ENCODE measurements at regions not wholly inside any gene's neighbourhood (a gene's known extent, or its start where the extent isn't known, plus 50 kb on each side); places are given as distances from the start of the nearest gene placed in this dataset.

DNA sequence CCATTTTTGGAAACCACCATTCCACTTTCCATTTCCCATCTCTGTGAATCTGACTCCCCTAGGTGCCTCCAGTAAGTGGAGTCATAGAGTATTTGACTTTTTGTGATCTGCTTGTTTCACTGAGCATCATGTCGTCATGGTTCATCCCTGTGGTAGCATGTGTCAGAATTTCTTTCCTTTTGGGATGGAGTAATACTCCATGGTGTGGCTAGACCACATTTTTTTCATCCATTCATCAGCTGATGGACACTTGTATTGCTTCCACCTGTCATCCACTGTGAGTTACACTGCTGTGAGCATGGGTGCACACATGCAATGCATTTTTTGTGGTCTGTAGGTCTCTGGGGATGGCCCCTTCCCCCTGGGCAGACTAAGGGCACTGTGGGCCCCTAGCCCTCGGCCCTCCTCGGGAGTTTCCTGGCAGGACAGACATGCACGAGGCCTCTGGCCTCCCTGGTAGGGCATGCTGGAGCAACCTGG lies 115.9 kb downstream of the GADD45G start (continued):
- TF ChIP-seq, protein P1, sequence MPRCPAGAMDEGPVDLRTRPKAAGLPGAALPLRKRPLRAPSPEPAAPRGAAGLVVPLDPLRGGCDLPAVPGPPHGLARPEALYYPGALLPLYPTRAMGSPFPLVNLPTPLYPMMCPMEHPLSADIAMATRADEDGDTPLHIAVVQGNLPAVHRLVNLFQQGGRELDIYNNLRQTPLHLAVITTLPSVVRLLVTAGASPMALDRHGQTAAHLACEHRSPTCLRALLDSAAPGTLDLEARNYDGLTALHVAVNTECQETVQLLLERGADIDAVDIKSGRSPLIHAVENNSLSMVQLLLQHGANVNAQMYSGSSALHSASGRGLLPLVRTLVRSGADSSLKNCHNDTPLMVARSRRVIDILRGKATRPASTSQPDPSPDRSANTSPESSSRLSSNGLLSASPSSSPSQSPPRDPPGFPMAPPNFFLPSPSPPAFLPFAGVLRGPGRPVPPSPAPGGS (IDR thresholded peaks at IDR 0.05; ENCODE audit: borderline replicate concordance, insufficient read depth, low read depth, low read length, poor library complexity, severe bottlenecking): no peak
- TF ChIP-seq, protein P2, sequence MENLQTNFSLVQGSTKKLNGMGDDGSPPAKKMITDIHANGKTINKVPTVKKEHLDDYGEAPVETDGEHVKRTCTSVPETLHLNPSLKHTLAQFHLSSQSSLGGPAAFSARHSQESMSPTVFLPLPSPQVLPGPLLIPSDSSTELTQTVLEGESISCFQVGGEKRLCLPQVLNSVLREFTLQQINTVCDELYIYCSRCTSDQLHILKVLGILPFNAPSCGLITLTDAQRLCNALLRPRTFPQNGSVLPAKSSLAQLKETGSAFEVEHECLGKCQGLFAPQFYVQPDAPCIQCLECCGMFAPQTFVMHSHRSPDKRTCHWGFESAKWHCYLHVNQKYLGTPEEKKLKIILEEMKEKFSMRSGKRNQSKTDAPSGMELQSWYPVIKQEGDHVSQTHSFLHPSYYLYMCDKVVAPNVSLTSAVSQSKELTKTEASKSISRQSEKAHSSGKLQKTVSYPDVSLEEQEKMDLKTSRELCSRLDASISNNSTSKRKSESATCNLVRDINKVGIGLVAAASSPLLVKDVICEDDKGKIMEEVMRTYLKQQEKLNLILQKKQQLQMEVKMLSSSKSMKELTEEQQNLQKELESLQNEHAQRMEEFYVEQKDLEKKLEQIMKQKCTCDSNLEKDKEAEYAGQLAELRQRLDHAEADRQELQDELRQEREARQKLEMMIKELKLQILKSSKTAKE (IDR thresholded peaks at IDR 0.05; ENCODE audit: low read depth, poor library complexity, severe bottlenecking): no peak
- no peak for TF ChIP-seq CHD1 (IDR thresholded peaks at IDR 0.05; ENCODE audit: low read depth, low read length)

DNA sequence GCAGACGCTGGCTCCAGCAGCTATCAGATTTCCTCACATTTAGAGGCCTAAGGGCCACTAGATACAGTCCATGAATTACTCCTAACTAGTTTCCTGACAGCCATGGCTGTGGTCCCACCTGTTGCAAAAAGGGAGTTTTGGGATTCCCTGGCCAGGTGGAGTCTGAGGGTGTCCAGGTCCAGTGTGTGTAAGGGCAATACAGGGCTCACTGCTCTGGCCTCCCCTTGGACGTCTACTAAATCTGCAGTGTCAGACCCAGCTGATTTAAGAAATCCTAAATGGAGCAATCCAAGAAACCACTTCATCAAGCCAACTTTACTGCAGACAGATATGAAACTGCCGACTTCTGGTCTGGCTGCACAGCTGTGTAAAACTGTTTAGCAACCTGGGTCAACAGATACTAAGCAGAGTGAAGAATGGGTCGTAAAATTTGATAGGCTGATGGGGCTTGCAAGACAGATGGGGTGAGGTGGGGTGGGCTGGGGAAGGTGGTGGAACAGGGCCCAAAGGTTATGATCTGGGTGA lies 116.4 kb downstream of the GADD45G start:
- ChIA-PET CTCF (interaction anchor here (1.6 kb wide), 1 partner anchor 10 kb away, joined by 4 read pairs; no protein-coding TSS in a partner anchor), POLR2A (no interaction called here), SMC1A (ENCODE audit: uncharacterized antibody, unreplicated experiment) (no interaction called here), RAD21 (ENCODE audit: unreplicated experiment) (interaction anchor here (1.0 kb wide), 1 partner anchor 14 kb away, joined by 3 read pairs; no protein-coding TSS in a partner anchor)
- Histone ChIP-seq H4K20me1 (ENCODE audit: control insufficient read depth, insufficient read depth) (no peaks in the 10 kb centered on the region), H3K9me3 (replicated peaks; ENCODE audit: control insufficient read depth, insufficient read depth, low read length) (peaks cover 2% of the 10 kb centered on the region; the same call in 1 of the 3 replicates), H3K36me3 (ENCODE audit: control insufficient read depth in 2 of 2, insufficient read depth in 2 of 2, low read length in 1 of 2) (no peaks in the 10 kb centered on the region), H3K27me3 (replicated peaks in 1 of 2; ENCODE audit: control insufficient read depth in 2 of 2, insufficient read depth in 2 of 2, low read length in 1 of 2) (no peaks in the 10 kb centered on the region), H3K27ac (ENCODE audit: control insufficient read depth, insufficient read depth) (no peak overlapping the region), H3K4me1 (ENCODE audit: control insufficient read depth, insufficient read depth, low read length) (no peaks in the 10 kb centered on the region), H3K4me3 (no peak overlapping the region), H3K79me2 (ENCODE audit: control insufficient read depth, insufficient read depth, low read length) (no peaks in the 10 kb centered on the region), H3K4me2 (ENCODE audit: control insufficient read depth, insufficient read depth) (no peak overlapping the region), H2AFZ (ENCODE audit: control insufficient read depth, low read depth, low read length) (no peak overlapping the region), H3K9ac (ENCODE audit: control insufficient read depth, insufficient read depth, low read length) (no peak overlapping the region)
- WGBS (ENCODE audit: insufficient coverage, insufficient replicate concordance, low lambda C conversion rate, missing lambda C conversion rate): 43% methylated on average over 4 of the region's 4 CpGs
- no peak for DNase-seq (ENCODE audit: low read depth, low spot score)
- no peak for FAIRE-seq
- in situ Hi-C loops (cut with MboI): no loop called here
- intact Hi-C loops (cut with micrococcal nuclease; ENCODE audit: unreplicated experiment): no loop called here
- ATAC-seq: no peak
- BruUV-seq (replicated peaks): no TSS peak
- TF ChIP-seq, protein P3, sequence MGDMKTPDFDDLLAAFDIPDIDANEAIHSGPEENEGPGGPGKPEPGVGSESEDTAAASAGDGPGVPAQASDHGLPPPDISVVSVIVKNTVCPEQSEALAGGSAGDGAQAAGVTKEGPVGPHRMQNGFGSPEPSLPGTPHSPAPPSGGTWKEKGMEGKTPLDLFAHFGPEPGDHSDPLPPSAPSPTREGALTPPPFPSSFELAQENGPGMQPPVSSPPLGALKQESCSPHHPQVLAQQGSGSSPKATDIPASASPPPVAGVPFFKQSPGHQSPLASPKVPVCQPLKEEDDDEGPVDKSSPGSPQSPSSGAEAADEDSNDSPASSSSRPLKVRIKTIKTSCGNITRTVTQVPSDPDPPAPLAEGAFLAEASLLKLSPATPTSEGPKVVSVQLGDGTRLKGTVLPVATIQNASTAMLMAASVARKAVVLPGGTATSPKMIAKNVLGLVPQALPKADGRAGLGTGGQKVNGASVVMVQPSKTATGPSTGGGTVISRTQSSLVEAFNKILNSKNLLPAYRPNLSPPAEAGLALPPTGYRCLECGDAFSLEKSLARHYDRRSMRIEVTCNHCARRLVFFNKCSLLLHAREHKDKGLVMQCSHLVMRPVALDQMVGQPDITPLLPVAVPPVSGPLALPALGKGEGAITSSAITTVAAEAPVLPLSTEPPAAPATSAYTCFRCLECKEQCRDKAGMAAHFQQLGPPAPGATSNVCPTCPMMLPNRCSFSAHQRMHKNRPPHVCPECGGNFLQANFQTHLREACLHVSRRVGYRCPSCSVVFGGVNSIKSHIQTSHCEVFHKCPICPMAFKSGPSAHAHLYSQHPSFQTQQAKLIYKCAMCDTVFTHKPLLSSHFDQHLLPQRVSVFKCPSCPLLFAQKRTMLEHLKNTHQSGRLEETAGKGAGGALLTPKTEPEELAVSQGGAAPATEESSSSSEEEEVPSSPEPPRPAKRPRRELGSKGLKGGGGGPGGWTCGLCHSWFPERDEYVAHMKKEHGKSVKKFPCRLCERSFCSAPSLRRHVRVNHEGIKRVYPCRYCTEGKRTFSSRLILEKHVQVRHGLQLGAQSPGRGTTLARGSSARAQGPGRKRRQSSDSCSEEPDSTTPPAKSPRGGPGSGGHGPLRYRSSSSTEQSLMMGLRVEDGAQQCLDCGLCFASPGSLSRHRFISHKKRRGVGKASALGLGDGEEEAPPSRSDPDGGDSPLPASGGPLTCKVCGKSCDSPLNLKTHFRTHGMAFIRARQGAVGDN (IDR thresholded peaks at IDR 0.05): no peak
- TF ChIP-seq, protein P4, sequence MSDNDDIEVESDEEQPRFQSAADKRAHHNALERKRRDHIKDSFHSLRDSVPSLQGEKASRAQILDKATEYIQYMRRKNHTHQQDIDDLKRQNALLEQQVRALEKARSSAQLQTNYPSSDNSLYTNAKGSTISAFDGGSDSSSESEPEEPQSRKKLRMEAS (IDR thresholded peaks at IDR 0.05; ENCODE audit: low read depth, low read length): no peak
- TF ChIP-seq, protein P5, sequence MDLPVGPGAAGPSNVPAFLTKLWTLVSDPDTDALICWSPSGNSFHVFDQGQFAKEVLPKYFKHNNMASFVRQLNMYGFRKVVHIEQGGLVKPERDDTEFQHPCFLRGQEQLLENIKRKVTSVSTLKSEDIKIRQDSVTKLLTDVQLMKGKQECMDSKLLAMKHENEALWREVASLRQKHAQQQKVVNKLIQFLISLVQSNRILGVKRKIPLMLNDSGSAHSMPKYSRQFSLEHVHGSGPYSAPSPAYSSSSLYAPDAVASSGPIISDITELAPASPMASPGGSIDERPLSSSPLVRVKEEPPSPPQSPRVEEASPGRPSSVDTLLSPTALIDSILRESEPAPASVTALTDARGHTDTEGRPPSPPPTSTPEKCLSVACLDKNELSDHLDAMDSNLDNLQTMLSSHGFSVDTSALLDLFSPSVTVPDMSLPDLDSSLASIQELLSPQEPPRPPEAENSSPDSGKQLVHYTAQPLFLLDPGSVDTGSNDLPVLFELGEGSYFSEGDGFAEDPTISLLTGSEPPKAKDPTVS (IDR thresholded peaks at IDR 0.05; ENCODE audit: low read depth, low read length): no peak
- no peak for TF ChIP-seq NBN (IDR thresholded peaks at IDR 0.05)
- TF ChIP-seq, protein P6, sequence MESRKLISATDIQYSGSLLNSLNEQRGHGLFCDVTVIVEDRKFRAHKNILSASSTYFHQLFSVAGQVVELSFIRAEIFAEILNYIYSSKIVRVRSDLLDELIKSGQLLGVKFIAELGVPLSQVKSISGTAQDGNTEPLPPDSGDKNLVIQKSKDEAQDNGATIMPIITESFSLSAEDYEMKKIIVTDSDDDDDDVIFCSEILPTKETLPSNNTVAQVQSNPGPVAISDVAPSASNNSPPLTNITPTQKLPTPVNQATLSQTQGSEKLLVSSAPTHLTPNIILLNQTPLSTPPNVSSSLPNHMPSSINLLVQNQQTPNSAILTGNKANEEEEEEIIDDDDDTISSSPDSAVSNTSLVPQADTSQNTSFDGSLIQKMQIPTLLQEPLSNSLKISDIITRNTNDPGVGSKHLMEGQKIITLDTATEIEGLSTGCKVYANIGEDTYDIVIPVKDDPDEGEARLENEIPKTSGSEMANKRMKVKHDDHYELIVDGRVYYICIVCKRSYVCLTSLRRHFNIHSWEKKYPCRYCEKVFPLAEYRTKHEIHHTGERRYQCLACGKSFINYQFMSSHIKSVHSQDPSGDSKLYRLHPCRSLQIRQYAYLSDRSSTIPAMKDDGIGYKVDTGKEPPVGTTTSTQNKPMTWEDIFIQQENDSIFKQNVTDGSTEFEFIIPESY (IDR thresholded peaks at IDR 0.05): no peak
